Motor neuron (in vitro differentiated cells): ENCODE measurements at regions not wholly inside any gene's neighbourhood (a gene's known extent, or its start where the extent isn't known, plus 50 kb on each side); places are given as distances from the start of the nearest gene placed in this dataset.
"Not testable (repeated sequence)": the region's sequence is repeated elsewhere in the genome, so short reads cannot be mapped to it uniquely, and the experiment has no call there.

Source experiments
- ATAC-seq, 8 experiments: fragments of 200-7000 bp; cut with Tn5 transposase; replicated peaks in 6 of 8; 2 replicates each; pipeline ENCODE4 v1.8.0; 2021; ENCODE audit warnings: mild to moderate bottlenecking in 8 of 8, moderate library complexity in 8 of 8
- H3K27ac ChIP-seq, 2 donors: fragments of 250-450 bp; sonication (Bioruptor Pico); 2 replicates each; pipeline ENCODE4 v1.9.0; 2021; ENCODE audit warnings: antibody characterized with exemption in 2 of 2, mild to moderate bottlenecking in 2 of 2, moderate library complexity in 1 of 2
- H3K4me1 ChIP-seq, 2 donors: fragments of 250-450 bp; sonication (Bioruptor Pico); replicated peaks in 1 of 2; 2 replicates each; pipeline ENCODE4 v1.6.1; 2021; ENCODE audit warnings: antibody characterized with exemption in 2 of 2, mild to moderate bottlenecking in 2 of 2, moderate library complexity in 1 of 2
- H3K4me3 ChIP-seq, 5 donors: fragments of 250-450 bp; sonication (Bioruptor Pico); 2 replicates each; pipeline ENCODE4 v1.9.0; 2021; ENCODE audit warnings: antibody characterized with exemption in 5 of 5, mild to moderate bottlenecking in 5 of 5, moderate library complexity in 4 of 5
- WGBS, 10 experiments: fragments of 450-650 bp; shearing (Covaris generic); methylation state at CpG; one replicate each; pipeline ENCODE4 v1.0.0; 2022; 5-methylcytosine and 5-hydroxymethylcytosine counted together
- in situ Hi-C, 9 experiments: fragments of 400-800 bp; cut with MboI; loops; one replicate each; pipeline ENCODE4 v1.15.0; 2021; ENCODE audit warnings: low sequenced_read_pairs in 9 of 9, low pct_unique_long_range_greater_than_20kb in 2 of 9; ENCODE audit not compliant: unreplicated experiment in 9 of 9

- Histone ChIP-seq H3K4me3 (no peak overlapping the region), H3K27ac (no peak overlapping the region), H3K4me1 (peaks cover 0 to 15% of the 10 kb centered on the region in 2 donors)
- ATAC-seq, result no peak
- in situ Hi-C loops, result loop anchor here in 1 of 9 experiments (25.0 kb wide), 1 partner anchor 90 kb away; no protein-coding TSS in a partner anchor
- 0 to 85% (median 47%) methylated on average over 1 to 2 of the region's 2 CpGs; no CpG with 5 or more reads in 4 of the 10 experiments for WGBS, 10 experiments
Measured at GRCh38 chr21:18152371-18152770, 92.3 kb upstream of the CHODL start.

GRCh38 chr21:18151046-18151445 is 93.6 kb upstream of the CHODL start:
- 0 to 100% (median 77%) methylated on average over 1 to 5 of the region's 5 CpGs; no CpG with 5 or more reads in 4 of the 10 experiments for WGBS, 10 experiments
- in situ Hi-C loops, result loop anchor here in 1 of 9 experiments (25.0 kb wide), 1 partner anchor 89 kb away; no protein-coding TSS in a partner anchor
- H3K27ac ChIP-seq, result no peak overlapping the region
- no peak for ATAC-seq
- H3K4me3 ChIP-seq, result no peak overlapping the region
- peaks cover 0 to 14% of the 10 kb centered on the region in 2 donors for H3K4me1 ChIP-seq

- in situ Hi-C loops, result no loop called here
- ATAC-seq, result no peak
Measured at GRCh38 chr21:18148401-18148800, 96.2 kb upstream of the CHODL start.

GRCh38 chr21:18147678-18148077 is 97.0 kb upstream of the CHODL start:
- peaks cover 0 to 8% of the 10 kb centered on the region in 2 donors for H3K4me1 ChIP-seq
- 6 to 100% (median 90%) methylated on average over 1 to 3 of the region's 3 CpGs; no CpG with 5 or more reads in 6 of the 10 experiments for WGBS, 10 experiments
- H3K4me3 ChIP-seq, result no peak overlapping the region
- H3K27ac ChIP-seq, result no peak overlapping the region
- in situ Hi-C loops, result no loop called here
- peak in 1 of 8 experiments; percentile 47 for ATAC-seq

More at GRCh38 chr21:18148401-18148800, 96.2 kb upstream of the CHODL start:
- Histone ChIP-seq H3K4me3 (no peak overlapping the region), H3K4me1 (peaks cover 0 to 8% of the 10 kb centered on the region in 2 donors), H3K27ac (no peak overlapping the region)

- in situ Hi-C loops, result no loop called here
- H3K27ac ChIP-seq, result no peak overlapping the region
- no peak for ATAC-seq
- no peak overlapping the region for H3K4me3 ChIP-seq
- H3K4me1 ChIP-seq, result peaks cover 0 to 8% of the 10 kb centered on the region in 2 donors
Measured at GRCh38 chr21:18146820-18147219, 97.8 kb upstream of the CHODL start.

- whole genome bisulfite sequencing, 10 experiments, result 16 to 78% (median 49%) methylated on average over 1 to 3 of the region's 3 CpGs; no CpG with 5 or more reads in 2 of the 10 experiments
- Histone ChIP-seq H3K27ac (no peak overlapping the region), H3K4me3 (no peak overlapping the region), H3K4me1 (peaks cover 0 to 8% of the 10 kb centered on the region in 2 donors)
- in situ Hi-C loops, result no loop called here
- peak in 3 of 8 experiments; percentile 31 to 86 (median 40) for ATAC-seq
Measured at GRCh38 chr21:18144339-18144738, 100.3 kb upstream of the CHODL start.

- Histone ChIP-seq H3K4me3 (no peak overlapping the region), H3K27ac (no peak overlapping the region), H3K4me1 (peaks cover 0 to 15% of the 10 kb centered on the region in 2 donors)
- in situ Hi-C loops, result no loop called here
- ATAC-seq, result peak in 1 of 8 experiments; percentile 54
Measured at GRCh38 chr21:18142655-18143054, 102.0 kb upstream of the CHODL start.

- ATAC-seq, result peak in 3 of 8 experiments; percentile 17 to 35 (median 30)
- in situ Hi-C loops, result no loop called here
- WGBS, 10 experiments, result 0 to 90% (median 37%) methylated on average over 2 to 3 of the region's 3 CpGs; no CpG with 5 or more reads in 2 of the 10 experiments
- Histone ChIP-seq H3K4me3 (no peak overlapping the region), H3K27ac (no peak overlapping the region), H3K4me1 (peaks cover 0 to 7% of the 10 kb centered on the region in 2 donors)
Measured at GRCh38 chr21:18138507-18138906, 106.1 kb upstream of the CHODL start.

- WGBS, 10 experiments, result 0 to 100% (median 48%) methylated on average over 1 of the region's 1 CpG; no CpG with 5 or more reads in 2 of the 10 experiments
- H3K27ac ChIP-seq, result no peak overlapping the region
- in situ Hi-C loops, result no loop called here
- H3K4me1 ChIP-seq, result no peaks in the 10 kb centered on the region
- no peak for ATAC-seq
- H3K4me3 ChIP-seq, result no peak overlapping the region
Measured at GRCh38 chr21:18129526-18129925, 115.1 kb upstream of the CHODL start.

GRCh38 chr21:18118566-18118965 is 126.1 kb upstream of the CHODL start:
- no peak overlapping the region for H3K4me3 ChIP-seq
- ATAC-seq, result no peak
- no peaks in the 10 kb centered on the region for H3K4me1 ChIP-seq
- in situ Hi-C loops, result loop anchor here in 1 of 9 experiments (25.0 kb wide), 1 partner anchor 94 kb away; no protein-coding TSS in a partner anchor
- 0 to 100% (median 25%) methylated on average over 1 of the region's 1 CpG; no CpG with 5 or more reads in 2 of the 10 experiments for WGBS, 10 experiments
- H3K27ac ChIP-seq, result no peak overlapping the region

GRCh38 chr21:18117176-18117575 is 127.5 kb upstream of the CHODL start:
- ATAC-seq, result no peak
- H3K4me1 ChIP-seq, result no peaks in the 10 kb centered on the region
- no peak overlapping the region for H3K4me3 ChIP-seq
- in situ Hi-C loops, result loop anchor here in 1 of 9 experiments (25.0 kb wide), 1 partner anchor 95 kb away; no protein-coding TSS in a partner anchor
- WGBS, 10 experiments, result 0 to 100% (median 40%) methylated on average over 1 of the region's 1 CpG; no CpG with 5 or more reads in 5 of the 10 experiments
- H3K27ac ChIP-seq, result no peak overlapping the region

- H3K4me1 ChIP-seq, result no peaks in the 10 kb centered on the region
- WGBS, 10 experiments, result 0 to 80% (median 0%) methylated on average over 1 of the region's 1 CpG; no CpG with 5 or more reads in 5 of the 10 experiments
Measured at GRCh38 chr21:18114810-18115209, 129.8 kb upstream of the CHODL start.

GRCh38 chr21:18104802-18105201 is 139.8 kb upstream of the CHODL start:
- in situ Hi-C loops, result loop anchor here in 1 of 9 experiments (25.0 kb wide), 1 partner anchor 107 kb away; no protein-coding TSS in a partner anchor
- ATAC-seq, result no peak
- Histone ChIP-seq H3K27ac (no peak overlapping the region), H3K4me1 (no peaks in the 10 kb centered on the region), H3K4me3 (no peak overlapping the region)

More at GRCh38 chr21:18114810-18115209, 129.8 kb upstream of the CHODL start:
- in situ Hi-C loops, result loop anchor here in 1 of 9 experiments (25.0 kb wide), 1 partner anchor 97 kb away; no protein-coding TSS in a partner anchor
- no peak overlapping the region for H3K4me3 ChIP-seq
- no peak overlapping the region for H3K27ac ChIP-seq
- ATAC-seq, result peak in 4 of 8 experiments; percentile 33 to 68 (median 52)

GRCh38 chr21:18096413-18096812 is 148.2 kb upstream of the CHODL start:
- H3K4me1 ChIP-seq, ATAC-seq, in situ Hi-C loops, H3K27ac ChIP-seq, H3K4me3 ChIP-seq: not testable (repeated sequence)
- 29 to 100% (median 76%) methylated on average over 1 to 2 of the region's 2 CpGs; no CpG with 5 or more reads in 4 of the 10 experiments for WGBS, 10 experiments
